NCI-H2029 (cell line): ENCODE measurements at regions not wholly inside any gene's neighbourhood (a gene's known extent, or its start where the extent isn't known, plus 50 kb on each side); places are given as distances from the start of the nearest gene placed in this dataset.

Experiments
- DNase-seq: peaks from one replicate; lab custom pipeline; 2025; lab: John Stamatoyannopoulos, UW

- no peak for DNase-seq
Measured at GRCh38 chr5:54367844-54368243, 57.5 kb upstream of the ARL15 start.

- DNase-seq, result no peak
Measured at GRCh38 chr5:54366707-54367106, 56.3 kb upstream of the ARL15 start.

- no peak for DNase-seq
Measured at GRCh38 chr5:54363669-54364068, 53.3 kb upstream of the ARL15 start.

DNA sequence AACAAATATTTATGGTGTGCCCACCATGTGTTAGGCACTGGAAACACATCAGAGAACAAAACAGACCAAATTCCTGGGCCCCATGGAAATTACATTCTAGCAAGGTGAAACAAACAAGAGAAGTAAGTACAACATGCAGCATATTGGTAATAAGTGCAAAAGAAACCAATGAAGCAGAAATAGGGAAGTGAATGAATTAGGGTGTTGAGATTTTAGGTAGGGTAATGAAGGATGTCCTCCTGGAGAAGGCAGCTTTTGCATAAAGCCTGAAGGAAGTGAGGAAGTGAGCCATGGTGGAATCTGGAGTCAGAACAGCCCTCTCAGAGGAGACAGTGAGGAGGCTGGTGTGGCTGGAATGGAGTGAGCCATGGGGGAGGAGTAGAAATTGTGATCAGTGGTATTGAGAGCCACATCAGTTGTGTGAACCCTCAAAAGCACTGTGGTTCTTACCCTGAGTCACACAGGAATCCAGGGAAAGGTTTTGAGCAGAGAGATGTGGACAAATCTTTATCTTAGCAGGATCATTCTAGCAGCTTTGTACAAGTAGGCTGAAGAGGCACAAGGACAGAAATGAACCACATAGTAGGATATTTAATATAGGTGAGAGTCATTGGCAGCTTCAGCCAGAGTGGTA, 52.7 kb upstream of the ARL15 start:
- DNase-seq, result no peak

GRCh38 chr5:54362434-54362833, 52.1 kb upstream of the ARL15 start:
- DNase-seq, result no peak

GRCh38 chr5:54361691-54362411, 51.5 kb upstream of the ARL15 start:
- DNase-seq, result no peak

DNA sequence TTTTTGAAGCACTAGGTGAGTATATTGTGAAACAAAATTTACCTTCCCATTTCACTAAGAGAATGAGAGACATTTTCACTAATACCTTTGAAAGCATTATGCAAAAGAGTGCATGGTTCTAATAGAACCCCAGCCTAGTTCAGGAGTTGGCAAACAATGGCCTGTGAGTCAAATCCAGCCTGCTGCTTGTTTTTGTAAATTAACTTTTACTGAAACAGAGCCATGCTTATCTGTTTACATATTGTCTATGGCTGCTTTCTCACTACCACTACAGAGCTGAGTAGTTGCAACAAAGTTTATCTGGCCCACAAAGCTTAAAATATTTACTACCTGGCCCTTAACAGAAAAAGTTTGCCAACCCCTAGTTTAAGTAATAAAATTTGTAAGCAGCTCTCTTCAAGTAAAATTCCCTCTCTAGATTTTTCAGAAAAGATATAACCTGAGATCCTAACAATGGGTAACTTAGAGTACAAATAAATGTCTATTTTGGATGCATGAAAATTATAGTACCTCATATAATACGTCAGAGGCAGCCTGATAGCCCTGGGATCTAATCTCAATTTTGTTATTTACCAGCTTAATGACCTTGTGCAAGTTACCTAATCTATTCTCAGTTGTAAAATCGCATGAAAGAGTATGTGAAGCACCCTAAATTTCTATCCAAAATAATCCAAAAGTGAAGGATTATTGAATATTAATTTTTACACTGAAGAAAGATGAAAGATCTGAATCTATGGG, 50.7 kb upstream of the ARL15 start:
- no peak for DNase-seq
